Activated naive CD4-positive, alpha-beta T cell treated with anti-CD3 and anti-CD28 coated beads for 36 hours (primary cell): ENCODE measurements at regions not wholly inside any gene's neighbourhood (a gene's known extent, or its start where the extent isn't known, plus 50 kb on each side); places are given as distances from the start of the nearest gene placed in this dataset.

ENCODE experiments used
- CTCF ChIA-PET: fragments of 350-600 bp; sonication (Branson Sonifier 250); formaldehyde crosslinking; loops from one replicate; lab custom pipeline; 2021; ENCODE audit warnings: antibody characterized with exemption; lab: Charles Lee
- DNase-seq: peaks from one replicate; pipeline ENCODE4 v3.0.0-alpha.2; 2020
- H3K27ac Mint-ChIP-seq: one replicate; pipeline ENCODE4 v1.8.0; 2021; ENCODE audit warnings: mild to moderate bottlenecking, mixed read lengths
- H3K27me3 Mint-ChIP-seq: one replicate; pipeline ENCODE4 v1.8.0; 2021; ENCODE audit warnings: low read depth, mixed read lengths
- H3K36me3 Mint-ChIP-seq: one replicate; pipeline ENCODE4 v1.8.0; 2021; ENCODE audit warnings: low read depth, mixed read lengths
- H3K4me1 Mint-ChIP-seq: one replicate; pipeline ENCODE4 v1.8.0; 2021; ENCODE audit warnings: low read depth, mixed read lengths
- H3K4me3 Mint-ChIP-seq: one replicate; pipeline ENCODE4 v1.8.0; 2021; ENCODE audit warnings: mild to moderate bottlenecking, moderate library complexity, mixed read lengths
- H3K9me3 Mint-ChIP-seq: one replicate; pipeline ENCODE4 v1.8.0; 2021; ENCODE audit warnings: mixed read lengths
- intact Hi-C: fragments of 100-400 bp; cut with micrococcal nuclease; formaldehyde crosslinking; loops from one replicate; pipeline ENCODE4 v1.15.1; 2023

DNA sequence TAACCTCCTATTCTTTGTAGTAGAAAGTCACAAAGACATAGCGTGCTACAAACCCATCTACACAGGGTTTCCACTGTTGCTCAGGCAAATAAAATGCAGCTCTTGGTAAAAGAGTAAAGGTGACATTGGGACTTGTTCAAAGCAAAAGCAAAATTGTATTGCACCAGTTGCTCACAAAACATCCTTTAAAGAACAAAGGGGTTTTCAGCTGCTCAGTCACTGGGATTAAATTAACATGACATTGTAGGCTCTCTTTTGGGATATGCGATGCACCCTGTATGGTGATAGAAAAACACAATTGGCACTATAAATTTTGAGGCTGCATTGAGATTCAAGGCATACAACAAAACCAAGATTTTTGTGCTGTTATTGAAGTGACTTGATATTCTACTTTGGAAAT is 447.3 kb upstream of the CNTN3 start:
- CTCF ChIA-PET, result no interaction called here
- Mint-ChIP-seq H3K27me3 (no peaks in the 10 kb centered on the region), H3K9me3 (peaks cover 26% of the 10 kb centered on the region), H3K4me3 (no peak overlapping the region), H3K27ac (no peak overlapping the region), H3K4me1 (no peaks in the 10 kb centered on the region), H3K36me3 (no peaks in the 10 kb centered on the region)
- no peak for DNase-seq
- intact Hi-C loops, result no loop called here

DNA sequence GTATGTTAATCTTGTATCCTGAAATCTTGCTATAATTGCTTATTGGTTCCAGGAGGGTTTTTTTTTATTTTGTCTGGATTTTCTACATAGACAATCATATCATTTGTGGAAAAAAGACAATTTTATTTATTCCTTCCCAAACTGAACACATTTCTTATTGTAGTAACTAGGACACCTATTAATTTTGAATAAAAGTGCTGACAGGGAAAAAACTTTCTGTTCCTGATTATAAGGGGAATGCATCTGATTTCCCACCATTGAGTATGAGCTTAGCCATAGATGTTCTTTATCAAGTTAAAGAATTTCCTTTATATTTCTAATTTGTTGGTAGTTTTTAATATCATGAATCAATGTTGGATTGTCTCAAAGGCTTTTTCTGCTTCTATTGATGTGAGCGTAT is 460.7 kb upstream of the CNTN3 start:
- no peak for DNase-seq
- H3K4me1 Mint-ChIP-seq, result no peaks in the 10 kb centered on the region
- no peak overlapping the region for H3K4me3 Mint-ChIP-seq
- no peak overlapping the region for H3K27ac Mint-ChIP-seq
- H3K9me3 Mint-ChIP-seq, result no peaks in the 10 kb centered on the region
- H3K27me3 Mint-ChIP-seq, result no peaks in the 10 kb centered on the region
- CTCF ChIA-PET, result no interaction called here
- intact Hi-C loops, result no loop called here
- H3K36me3 Mint-ChIP-seq, result no peaks in the 10 kb centered on the region

DNA sequence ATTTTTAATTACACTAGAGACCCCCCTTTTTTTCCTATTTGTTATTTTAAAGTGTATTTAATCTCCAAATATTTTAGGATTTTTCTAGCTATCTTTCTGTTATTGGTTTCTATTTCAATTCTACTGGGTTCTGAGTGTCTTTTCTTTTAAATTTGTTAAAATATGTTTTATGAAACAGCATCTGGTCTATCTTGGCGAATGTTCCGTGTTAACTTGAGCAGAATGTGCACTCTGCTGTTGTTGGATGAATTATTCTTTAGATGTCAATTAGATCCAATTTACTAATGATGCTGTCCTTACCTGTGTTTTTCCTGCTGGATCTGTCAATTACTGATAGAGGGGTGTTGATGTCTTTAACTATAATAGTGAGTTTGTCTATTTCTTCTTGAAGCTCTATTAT is 462.0 kb upstream of the CNTN3 start:
- CTCF ChIA-PET, result no interaction called here
- no peak for DNase-seq
- intact Hi-C loops, result no loop called here
- H3K27ac Mint-ChIP-seq, result no peak overlapping the region
- no peaks in the 10 kb centered on the region for H3K27me3 Mint-ChIP-seq
- peaks cover 1% of the 10 kb centered on the region for H3K9me3 Mint-ChIP-seq
- no peak overlapping the region for H3K4me3 Mint-ChIP-seq
- H3K36me3 Mint-ChIP-seq, result no peaks in the 10 kb centered on the region
- H3K4me1 Mint-ChIP-seq, result no peaks in the 10 kb centered on the region

DNA sequence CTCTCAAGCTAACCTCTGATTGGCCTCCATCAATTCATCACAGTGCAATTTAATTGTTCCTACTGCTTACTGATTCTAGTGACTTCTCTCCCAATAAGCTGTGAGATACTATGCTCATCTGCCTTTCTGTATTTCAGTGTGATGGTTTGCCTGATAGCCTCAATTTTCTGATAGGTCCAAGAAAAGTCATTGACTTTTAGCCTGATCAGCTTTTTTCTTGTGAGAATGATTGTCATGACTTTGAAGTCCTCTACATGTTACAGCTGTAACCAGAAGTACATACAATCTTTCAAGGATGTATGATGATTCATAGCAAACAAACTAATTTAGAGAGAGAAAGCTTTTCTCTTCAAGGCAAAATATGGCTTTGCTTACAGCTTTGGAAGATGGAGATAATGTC is 463.8 kb upstream of the CNTN3 start:
- CTCF ChIA-PET, result no interaction called here
- Mint-ChIP-seq H3K4me1 (no peaks in the 10 kb centered on the region), H3K36me3 (no peaks in the 10 kb centered on the region), H3K4me3 (no peak overlapping the region), H3K27me3 (no peaks in the 10 kb centered on the region), H3K9me3 (peaks cover 1% of the 10 kb centered on the region), H3K27ac (no peak overlapping the region)
- intact Hi-C loops, result no loop called here
- DNase-seq, result no peak

DNA sequence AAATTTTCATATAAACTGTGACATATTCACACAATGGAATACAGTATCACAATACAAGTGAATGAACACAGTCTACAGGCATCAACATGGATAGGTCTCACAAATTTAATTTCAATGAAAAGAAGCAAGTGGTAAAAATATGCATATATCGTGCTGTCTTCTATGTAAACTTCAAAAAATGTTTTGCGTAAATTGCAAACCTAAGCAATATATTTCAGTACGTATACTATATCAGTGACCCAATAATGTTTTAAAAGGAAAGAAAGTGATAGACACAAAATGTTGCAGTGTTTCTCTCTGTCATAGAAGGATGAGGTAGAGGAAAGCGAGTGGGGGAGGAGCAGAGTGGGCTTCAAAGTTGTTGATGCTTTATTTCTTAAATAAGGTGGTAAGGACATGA is 468.4 kb upstream of the CNTN3 start:
- no peak for DNase-seq
- Mint-ChIP-seq H3K27me3 (no peaks in the 10 kb centered on the region), H3K4me3 (no peak overlapping the region), H3K36me3 (no peaks in the 10 kb centered on the region), H3K9me3 (peaks cover 12% of the 10 kb centered on the region), H3K4me1 (no peaks in the 10 kb centered on the region), H3K27ac (no peak overlapping the region)
- intact Hi-C loops, result no loop called here
- CTCF ChIA-PET, result no interaction called here

DNA sequence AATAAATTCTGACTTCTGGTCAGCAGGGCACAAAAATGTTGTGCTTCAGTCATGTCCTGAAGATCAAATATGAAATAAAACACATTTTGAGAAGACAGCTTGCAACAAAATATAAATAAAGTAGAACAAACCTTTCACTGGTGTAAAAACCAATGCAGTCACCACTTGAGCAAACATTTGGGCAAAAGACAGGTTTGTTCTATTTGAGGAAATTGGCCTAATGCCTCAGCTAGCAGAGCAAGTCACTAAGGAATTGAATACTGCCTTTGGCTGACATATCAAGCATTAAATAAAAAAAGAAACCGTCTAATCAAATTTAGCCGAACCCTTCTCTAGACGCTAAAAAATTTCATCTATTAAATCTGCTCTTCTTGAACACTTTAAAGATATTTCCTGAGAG is 475.4 kb upstream of the CNTN3 start:
- Mint-ChIP-seq H3K36me3 (no peaks in the 10 kb centered on the region), H3K27ac (no peak overlapping the region), H3K4me1 (no peaks in the 10 kb centered on the region), H3K27me3 (no peaks in the 10 kb centered on the region), H3K4me3 (no peak overlapping the region), H3K9me3 (peaks cover 7% of the 10 kb centered on the region)
- intact Hi-C loops, result no loop called here
- DNase-seq, result no peak
- CTCF ChIA-PET, result no interaction called here

DNA sequence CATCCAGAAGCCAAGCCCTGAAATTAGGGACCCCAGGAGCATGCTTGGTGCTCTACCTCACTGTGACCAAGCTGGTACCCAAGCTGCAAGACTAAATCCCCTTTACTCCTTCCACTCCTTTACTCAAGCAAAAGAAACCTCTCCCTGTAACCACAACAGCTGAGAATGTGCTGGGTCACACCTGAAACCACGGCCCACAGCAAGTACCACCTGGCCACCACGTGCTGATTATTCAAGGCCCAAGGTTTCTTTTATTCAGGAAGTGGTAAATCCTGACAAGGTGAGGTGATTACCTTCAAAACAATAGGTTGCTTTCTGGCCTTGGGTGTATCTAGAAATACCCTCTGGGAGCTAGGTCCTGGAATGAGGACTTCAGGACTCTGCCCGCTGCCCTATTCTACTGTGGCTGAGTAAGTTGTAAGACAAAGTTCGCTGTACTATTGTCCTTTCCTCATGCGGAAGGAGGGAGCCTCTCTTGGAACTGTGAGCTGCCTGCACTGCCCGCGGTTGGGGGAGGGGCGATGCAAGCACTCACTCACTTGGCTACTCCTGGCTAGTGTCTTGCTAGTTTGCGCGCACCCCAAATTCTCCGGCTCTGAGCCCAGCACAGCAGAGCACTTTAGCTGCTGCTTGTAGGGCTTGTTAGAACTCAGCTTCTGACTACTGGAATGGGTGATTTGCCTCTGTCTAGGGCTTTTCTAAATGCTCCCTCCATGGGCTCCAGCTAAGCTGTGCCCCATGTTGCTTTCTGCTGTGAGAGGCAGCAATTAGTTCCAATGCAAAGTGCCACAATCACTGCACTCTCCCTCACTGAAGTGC is 487.1 kb upstream of the CNTN3 start:
- H3K27me3 Mint-ChIP-seq, result no peaks in the 10 kb centered on the region
- H3K27ac Mint-ChIP-seq, result no peak overlapping the region
- CTCF ChIA-PET, result no interaction called here
- no peak for DNase-seq
- H3K4me1 Mint-ChIP-seq, result no peaks in the 10 kb centered on the region
- no peaks in the 10 kb centered on the region for H3K36me3 Mint-ChIP-seq
- H3K4me3 Mint-ChIP-seq, result no peak overlapping the region
- intact Hi-C loops, result no loop called here
- peaks cover 10% of the 10 kb centered on the region for H3K9me3 Mint-ChIP-seq

DNA sequence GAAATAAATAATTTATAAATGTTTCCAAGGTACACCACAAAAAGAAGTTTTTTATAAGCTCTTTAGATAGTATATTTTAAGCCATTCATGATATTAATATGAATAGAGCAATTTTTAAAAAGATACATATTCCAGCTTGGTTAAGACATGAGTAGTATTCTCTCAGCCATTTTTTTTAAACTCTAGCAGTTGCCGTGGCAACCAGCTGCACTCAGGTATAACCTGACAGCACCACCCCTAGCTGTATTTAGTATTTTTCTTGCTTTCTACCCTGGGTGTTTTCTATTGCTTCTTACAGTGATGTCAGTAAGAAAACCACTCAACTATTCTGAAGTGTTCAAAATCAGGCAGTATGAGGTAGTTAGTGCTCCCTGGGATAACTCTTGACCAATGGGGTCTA is 496.3 kb upstream of the CNTN3 start:
- Mint-ChIP-seq H3K27me3 (no peaks in the 10 kb centered on the region), H3K27ac (no peak overlapping the region), H3K4me1 (no peaks in the 10 kb centered on the region), H3K4me3 (no peak overlapping the region), H3K9me3 (peaks cover 4% of the 10 kb centered on the region), H3K36me3 (no peaks in the 10 kb centered on the region)
- no peak for DNase-seq
- CTCF ChIA-PET, result no interaction called here
- intact Hi-C loops, result no loop called here

DNA sequence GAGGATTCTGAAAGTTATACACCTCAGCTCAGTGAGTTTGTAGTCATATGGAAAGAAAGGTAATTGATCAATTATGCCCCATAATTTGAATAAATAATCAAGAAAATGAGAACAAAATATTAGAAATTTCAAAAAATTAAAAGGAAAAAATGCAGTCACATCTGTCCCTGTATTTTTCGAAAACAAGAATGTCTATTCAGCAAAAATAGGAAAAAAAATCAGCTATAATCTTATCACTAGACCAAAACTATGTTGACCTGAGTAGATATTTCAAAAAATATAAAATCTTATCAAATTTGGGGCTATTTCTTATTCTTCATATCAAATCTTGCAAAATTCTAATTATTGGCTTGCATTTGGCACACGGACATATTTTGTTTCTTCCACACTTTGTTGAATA is 501.2 kb upstream of the CNTN3 start:
- no peak overlapping the region for H3K27ac Mint-ChIP-seq
- intact Hi-C loops, result no loop called here
- H3K27me3 Mint-ChIP-seq, result no peaks in the 10 kb centered on the region
- no peak for DNase-seq
- H3K4me1 Mint-ChIP-seq, result no peaks in the 10 kb centered on the region
- H3K36me3 Mint-ChIP-seq, result no peaks in the 10 kb centered on the region
- no peak overlapping the region for H3K4me3 Mint-ChIP-seq
- H3K9me3 Mint-ChIP-seq, result peaks cover 4% of the 10 kb centered on the region
- CTCF ChIA-PET, result no interaction called here

DNA sequence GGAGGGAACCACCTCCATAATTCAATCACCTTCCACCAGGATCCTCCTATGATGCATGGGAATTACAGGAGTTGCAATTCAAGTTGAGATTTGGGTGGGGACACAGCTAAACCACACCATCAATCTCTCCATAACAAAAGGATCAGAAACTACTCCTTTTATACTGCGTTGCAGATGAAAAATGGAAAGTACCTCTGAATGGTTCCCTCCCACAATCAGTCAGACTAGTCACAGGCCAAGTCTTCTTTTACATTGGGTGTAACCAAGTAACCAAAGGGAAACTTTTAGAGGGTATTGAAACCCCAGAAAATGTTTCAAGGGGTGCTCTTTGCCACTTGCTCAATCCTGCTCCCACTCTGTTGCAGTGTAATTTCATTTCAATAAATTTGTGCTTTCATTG is 504.3 kb upstream of the CNTN3 start:
- CTCF ChIA-PET, result interaction anchor here (0.6 kb wide), 1 partner anchor 414 kb away, joined by 3 read pairs; no protein-coding TSS in a partner anchor
- Mint-ChIP-seq H3K36me3 (no peaks in the 10 kb centered on the region), H3K4me3 (no peak overlapping the region), H3K4me1 (no peaks in the 10 kb centered on the region), H3K9me3 (peaks cover 4% of the 10 kb centered on the region), H3K27ac (no peak overlapping the region), H3K27me3 (no peaks in the 10 kb centered on the region)
- DNase-seq, result no peak
- intact Hi-C loops, result no loop called here

DNA sequence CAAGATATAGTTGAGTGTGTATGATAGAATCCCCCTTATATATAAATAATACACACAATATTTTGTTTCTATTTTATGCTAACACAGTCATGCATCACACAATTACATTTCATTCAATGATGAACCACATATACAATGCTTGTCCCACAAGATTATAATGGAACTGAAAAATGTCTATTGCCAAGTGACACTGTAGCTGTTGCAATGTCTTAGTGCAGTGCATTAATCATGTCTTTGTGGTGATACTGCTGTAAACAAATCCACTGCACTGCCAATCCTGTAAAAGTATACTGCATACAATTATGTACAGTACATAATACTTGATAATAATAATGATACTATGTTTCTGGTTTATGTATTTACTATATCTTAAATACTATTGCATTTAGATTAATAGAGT is 512.1 kb upstream of the CNTN3 start:
- DNase-seq, result no peak
- CTCF ChIA-PET, result no interaction called here
- Mint-ChIP-seq H3K4me1 (no peaks in the 10 kb centered on the region), H3K9me3 (peaks cover 3% of the 10 kb centered on the region), H3K4me3 (no peak overlapping the region), H3K27ac (no peak overlapping the region), H3K36me3 (no peaks in the 10 kb centered on the region), H3K27me3 (no peaks in the 10 kb centered on the region)
- intact Hi-C loops, result no loop called here

DNA sequence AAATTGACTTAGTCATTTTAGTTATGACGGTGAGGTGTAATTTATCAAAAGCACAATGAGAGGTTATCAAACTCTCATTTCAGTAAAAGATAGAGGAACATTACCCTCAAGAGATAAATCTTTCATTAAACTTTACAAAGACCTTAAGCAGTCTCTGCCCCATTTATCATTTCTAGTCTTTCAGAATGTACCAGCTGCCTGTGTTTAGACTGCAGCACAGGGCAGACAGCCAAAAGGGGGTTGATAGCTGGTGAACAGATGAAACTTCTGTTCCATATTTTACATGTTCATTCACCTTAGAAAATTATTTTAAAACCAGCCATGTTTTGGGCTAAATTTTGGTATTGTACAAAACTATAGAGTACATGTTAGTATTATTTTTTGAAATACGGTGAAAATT is 514.6 kb upstream of the CNTN3 start:
- Mint-ChIP-seq H3K9me3 (peaks cover 3% of the 10 kb centered on the region), H3K27me3 (no peaks in the 10 kb centered on the region), H3K4me3 (no peak overlapping the region), H3K4me1 (no peaks in the 10 kb centered on the region), H3K36me3 (no peaks in the 10 kb centered on the region), H3K27ac (no peak overlapping the region)
- no peak for DNase-seq
- CTCF ChIA-PET, result no interaction called here
- intact Hi-C loops, result no loop called here

DNA sequence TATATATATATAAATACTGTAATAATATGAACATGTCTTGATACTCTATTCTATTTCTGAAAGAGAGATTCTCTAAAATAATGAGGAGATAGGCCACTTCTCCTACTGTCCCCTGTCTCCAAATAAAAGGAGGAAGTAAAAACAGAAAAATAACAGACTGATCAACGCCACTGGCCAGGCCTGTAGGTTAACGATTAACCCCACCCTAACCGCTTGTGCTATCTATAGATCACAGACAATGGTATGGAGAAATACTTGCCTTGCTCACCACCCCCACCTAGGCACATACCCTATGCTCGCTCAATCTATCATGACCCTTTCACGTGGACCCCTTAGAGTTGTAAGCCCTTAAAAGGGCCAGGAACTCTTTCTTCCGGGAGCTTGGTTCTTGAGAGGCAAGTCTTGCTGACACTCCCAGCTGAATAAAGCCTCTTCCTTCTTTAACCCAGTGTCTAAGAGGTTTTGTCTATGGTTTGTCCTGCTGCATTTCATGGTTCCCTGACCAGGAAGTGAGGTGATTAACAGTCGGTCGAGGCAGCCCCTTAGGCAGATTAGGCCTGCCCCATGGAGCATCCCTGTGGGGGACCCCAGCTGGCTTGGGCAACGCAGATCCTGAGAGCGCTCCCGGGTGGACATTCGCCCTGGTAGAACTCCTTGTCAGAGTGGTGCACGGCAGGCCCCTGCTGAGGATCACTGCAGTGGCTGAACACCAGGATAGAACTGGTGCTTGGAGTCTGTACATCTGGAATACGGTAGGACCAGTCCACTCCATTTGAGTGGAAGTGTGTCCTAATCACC is 521.8 kb upstream of the CNTN3 start:
- Mint-ChIP-seq H3K27ac (no peak overlapping the region), H3K36me3 (no peaks in the 10 kb centered on the region), H3K27me3 (no peaks in the 10 kb centered on the region), H3K4me1 (no peaks in the 10 kb centered on the region), H3K9me3 (no peaks in the 10 kb centered on the region), H3K4me3 (no peak overlapping the region)
- CTCF ChIA-PET, result interaction anchor here (0.5 kb wide), 1 partner anchor 106 kb away, joined by 3 read pairs; no protein-coding TSS in a partner anchor
- intact Hi-C loops, result no loop called here
- no peak for DNase-seq
